Keratinocyte (primary cell): ENCODE measurements at regions not wholly inside any gene's neighbourhood (a gene's known extent, or its start where the extent isn't known, plus 50 kb on each side); places are given as distances from the start of the nearest gene placed in this dataset.

Experiments
- DNase-seq: peaks from one replicate; pipeline ENCODE4 v3.0.0-alpha.2; 2011; ENCODE audit warnings: low read depth, missing footprints, low spot score
- FAIRE-seq: peaks from 2 replicates; lab custom pipeline; 2011; peaks lifted over from hg19 to GRCh38; lab: Jason Lieb, UNC
- H2AFZ ChIP-seq: 2 replicates; pipeline ENCODE4 v1.6.0; 2012; ENCODE audit warnings: low read length, control low read depth, inconsistent platforms; ENCODE audit not compliant: control insufficient read depth
- H3K27ac ChIP-seq: 2 replicates; pipeline ENCODE4 v1.5.1; 2011; ENCODE audit warnings: low read length; ENCODE audit not compliant: control insufficient read depth, insufficient read depth
- H3K27me3 ChIP-seq: 3 replicates; pipeline ENCODE4 v1.6.0; 2011; ENCODE audit warnings: low read length; ENCODE audit not compliant: control insufficient read depth, insufficient read depth; ENCODE audit errors: extremely low read depth
- H3K36me3 ChIP-seq, 2 experiments: 2 replicates in 1 of 2; 3 replicates in 1 of 2; pipeline ENCODE4 v1.5.1; 2011; ENCODE audit warnings: low read length in 2 of 2, mild to moderate bottlenecking in 1 of 2; ENCODE audit not compliant: control insufficient read depth in 2 of 2, insufficient read depth in 2 of 2; ENCODE audit errors: extremely low read depth in 1 of 2
- H3K4me1 ChIP-seq: 3 replicates; pipeline ENCODE4 v1.5.1; 2011; ENCODE audit warnings: low read length; ENCODE audit not compliant: control insufficient read depth, insufficient read depth; ENCODE audit errors: extremely low read depth
- H3K4me2 ChIP-seq: 3 replicates; pipeline ENCODE4 v1.6.0; 2011; ENCODE audit warnings: low read depth, low read length; ENCODE audit not compliant: control insufficient read depth, insufficient read depth; ENCODE audit errors: extremely low read depth
- H3K4me3 ChIP-seq, 3 experiments: fragments of 200-600 bp in 1 of 3; sonication (generic) in 1 of 3; 2 replicates in 2 of 3; 3 replicates in 1 of 3; pipeline ENCODE4 v1.5.1; 2011 to 2016; ENCODE audit warnings: low read length in 3 of 3, mild to moderate bottlenecking in 3 of 3, control low read depth in 2 of 3, inconsistent platforms in 1 of 3, low read depth in 1 of 3, mixed read lengths in 1 of 3, mixed run types in 1 of 3, moderate library complexity in 1 of 3; ENCODE audit not compliant: control insufficient read depth in 2 of 3, insufficient read depth in 2 of 3; ENCODE audit errors: extremely low read depth in 1 of 3
- H3K79me2 ChIP-seq: 2 replicates; pipeline ENCODE4 v1.6.0; 2012; ENCODE audit warnings: low read length; ENCODE audit not compliant: control insufficient read depth, insufficient read depth
- H3K9ac ChIP-seq: 3 replicates; pipeline ENCODE4 v1.6.0; 2011; ENCODE audit warnings: low read length; ENCODE audit not compliant: control insufficient read depth, insufficient read depth; ENCODE audit errors: extremely low read depth
- H3K9me1 ChIP-seq: 3 replicates; pipeline ENCODE4 v1.6.0; 2011; ENCODE audit warnings: low read length; ENCODE audit not compliant: control insufficient read depth, insufficient read depth; ENCODE audit errors: extremely low read depth
- H3K9me3 ChIP-seq: 2 replicates; pipeline ENCODE4 v1.5.1; 2012; ENCODE audit warnings: low read depth, low read length; ENCODE audit not compliant: control insufficient read depth
- H4K20me1 ChIP-seq: 3 replicates; pipeline ENCODE4 v1.6.0; 2011; ENCODE audit warnings: low read length; ENCODE audit not compliant: control insufficient read depth, insufficient read depth; ENCODE audit errors: extremely low read depth
- CTCF ChIP-seq, 3 experiments: IDR thresholded peaks in 1 of 3; conservative IDR thresholded peaks in 1 of 3; optimal IDR thresholded peaks in 1 of 3; 2 replicates in 2 of 3; 3 replicates in 1 of 3; pipeline versions ENCODE3 to v1.5.1; 2011; ENCODE audit warnings: low read length in 3 of 3, mild to moderate bottlenecking in 3 of 3, moderate library complexity in 2 of 3, control low read depth in 1 of 3, inconsistent platforms in 1 of 3; ENCODE audit not compliant: insufficient read depth in 2 of 3; ENCODE audit errors: extremely low read depth in 1 of 3
- EZH2 ChIP-seq: IDR thresholded peaks from one replicate; pipeline ENCODE4 v1.6.1; 2012; ENCODE audit warnings: inconsistent platforms, mild to moderate bottlenecking, low read length, moderate library complexity
- dilution Hi-C: fragments of 300-500 bp; cut with MboI; formaldehyde crosslinking; loops from one replicate; pipeline ENCODE4 v1.7.0; 2020; ENCODE audit warnings: low sequenced_read_pairs; ENCODE audit not compliant: extremely low pct_ligation_motif_present

GRCh38 chr20:61046721-61047351, 205.2 kb upstream of the CDH4 start:
- Histone ChIP-seq H2AFZ (no peak overlapping the region), H3K36me3 (no peaks in the 10 kb centered on the region), H3K27ac (no peak overlapping the region), H3K9me3 (no peaks in the 10 kb centered on the region), H3K9me1 (no peaks in the 10 kb centered on the region), H3K79me2 (no peaks in the 10 kb centered on the region), H3K9ac (no peak overlapping the region), H3K4me2 (no peak overlapping the region), H4K20me1 (no peaks in the 10 kb centered on the region), H3K4me3 (no peak overlapping the region), H3K4me1 (no peaks in the 10 kb centered on the region), H3K27me3 (no peaks in the 10 kb centered on the region)
- no peak for TF ChIP-seq EZH2
- TF ChIP-seq CTCF (optimal IDR thresholded peaks at IDR 0.05 in 1 of 3, IDR thresholded peaks at IDR 0.05 in 1 of 3, conservative IDR thresholded peaks at IDR 0.05 in 1 of 3; ENCODE audit: extremely low read depth in 1 of 3, insufficient read depth in 2 of 3, low read length in 3 of 3) = no peak
- FAIRE-seq = no peak
- DNase-seq = no peak
- dilution Hi-C loops = no loop called here

- H3K36me3 ChIP-seq = no peaks in the 10 kb centered on the region
- H3K4me2 ChIP-seq = no peak overlapping the region
- no peak overlapping the region for H3K27ac ChIP-seq
- no peak overlapping the region for H3K4me3 ChIP-seq
- FAIRE-seq (no peak), DNase-seq (no peak)
- H3K9ac ChIP-seq = no peak overlapping the region
- no peaks in the 10 kb centered on the region for H4K20me1 ChIP-seq
- no peaks in the 10 kb centered on the region for H3K9me1 ChIP-seq
- H3K79me2 ChIP-seq = no peaks in the 10 kb centered on the region
- H3K4me1 ChIP-seq = no peaks in the 10 kb centered on the region
- TF ChIP-seq EZH2 = no peak
- no peak for TF ChIP-seq CTCF (optimal IDR thresholded peaks at IDR 0.05 in 1 of 3, IDR thresholded peaks at IDR 0.05 in 1 of 3, conservative IDR thresholded peaks at IDR 0.05 in 1 of 3; ENCODE audit: extremely low read depth in 1 of 3, insufficient read depth in 2 of 3, low read length in 3 of 3)
- dilution Hi-C loops = no loop called here
- no peaks in the 10 kb centered on the region for H3K9me3 ChIP-seq
- H2AFZ ChIP-seq = no peak overlapping the region
- H3K27me3 ChIP-seq = peaks cover 4% of the 10 kb centered on the region
Observed at GRCh38 chr20:61047515-61047914, 204.5 kb upstream of the CDH4 start.
